IMR-90 (cell line): ENCODE measurements at regions not wholly inside any gene's neighbourhood (a gene's known extent, or its start where the extent isn't known, plus 50 kb on each side); places are given as distances from the start of the nearest gene placed in this dataset.

Source experiments
- BHLHE40 ChIP-seq: fragments of 150-350 bp; IDR thresholded peaks from 2 replicates; pipeline ENCODE4 v1.6.1; 2016; ENCODE audit warnings: mild to moderate bottlenecking, low read depth, low read length
- CEBPB ChIP-seq: IDR thresholded peaks from 2 replicates; pipeline ENCODE4 v1.6.1; 2012; ENCODE audit warnings: low read depth, low read length, improper control_type of control experiment
- CHD1 ChIP-seq: IDR thresholded peaks from 2 replicates; pipeline ENCODE4 v1.6.1; 2012; ENCODE audit warnings: low read depth, low read length, improper control_type of control experiment
- MAFK ChIP-seq: IDR thresholded peaks from 2 replicates; pipeline ENCODE4 v1.6.1; 2012; ENCODE audit warnings: low read depth, low read length, improper control_type of control experiment
- MAZ ChIP-seq: IDR thresholded peaks from 2 replicates; pipeline ENCODE4 v1.6.1; 2012; ENCODE audit warnings: low read depth, mild to moderate bottlenecking, low read length, improper control_type of control experiment, moderate library complexity, borderline replicate concordance
- MXI1 ChIP-seq: IDR thresholded peaks from 2 replicates; pipeline ENCODE4 v1.6.1; 2012; ENCODE audit warnings: low read depth, mild to moderate bottlenecking, low read length, moderate library complexity, borderline replicate concordance
- POLR2A ChIP-seq: IDR thresholded peaks from 2 replicates; pipeline ENCODE4 v1.6.1; 2012; ENCODE audit warnings: mild to moderate bottlenecking, low read depth, low read length
- RAD21 ChIP-seq: IDR thresholded peaks from 2 replicates; pipeline ENCODE4 v1.6.1; 2012; ENCODE audit warnings: low read length, improper control_type of control experiment
- RCOR1 ChIP-seq: IDR thresholded peaks from 2 replicates; pipeline ENCODE4 v1.6.1; 2012; ENCODE audit warnings: mild to moderate bottlenecking, low read length, improper control_type of control experiment; ENCODE audit not compliant: insufficient replicate concordance
- SMC3 ChIP-seq: fragments of 150-350 bp; IDR thresholded peaks from 2 replicates; pipeline ENCODE4 v1.6.1; 2016; ENCODE audit warnings: low read depth, mild to moderate bottlenecking, antibody characterized with exemption, low read length, moderate library complexity
- TF ChIP-seq, protein P1 (sequence below): conservative IDR thresholded peaks from 2 replicates; pipeline ENCODE4 v1.5.1; 2012; ENCODE audit warnings: mild to moderate bottlenecking, low read depth, low read length, improper control_type of control experiment
- TF ChIP-seq, protein P2 (sequence below): fragments of 150-350 bp; IDR thresholded peaks from 2 replicates; pipeline ENCODE4 v1.6.1; 2016; ENCODE audit warnings: low read depth, mild to moderate bottlenecking, low read length, moderate library complexity, borderline replicate concordance
- TF ChIP-seq, protein P3 (sequence below): fragments of 150-350 bp; IDR thresholded peaks from 2 replicates; pipeline ENCODE4 v1.6.1; 2017; ENCODE audit warnings: mild to moderate bottlenecking, antibody characterized with exemption, low read length, low read depth

DNA sequence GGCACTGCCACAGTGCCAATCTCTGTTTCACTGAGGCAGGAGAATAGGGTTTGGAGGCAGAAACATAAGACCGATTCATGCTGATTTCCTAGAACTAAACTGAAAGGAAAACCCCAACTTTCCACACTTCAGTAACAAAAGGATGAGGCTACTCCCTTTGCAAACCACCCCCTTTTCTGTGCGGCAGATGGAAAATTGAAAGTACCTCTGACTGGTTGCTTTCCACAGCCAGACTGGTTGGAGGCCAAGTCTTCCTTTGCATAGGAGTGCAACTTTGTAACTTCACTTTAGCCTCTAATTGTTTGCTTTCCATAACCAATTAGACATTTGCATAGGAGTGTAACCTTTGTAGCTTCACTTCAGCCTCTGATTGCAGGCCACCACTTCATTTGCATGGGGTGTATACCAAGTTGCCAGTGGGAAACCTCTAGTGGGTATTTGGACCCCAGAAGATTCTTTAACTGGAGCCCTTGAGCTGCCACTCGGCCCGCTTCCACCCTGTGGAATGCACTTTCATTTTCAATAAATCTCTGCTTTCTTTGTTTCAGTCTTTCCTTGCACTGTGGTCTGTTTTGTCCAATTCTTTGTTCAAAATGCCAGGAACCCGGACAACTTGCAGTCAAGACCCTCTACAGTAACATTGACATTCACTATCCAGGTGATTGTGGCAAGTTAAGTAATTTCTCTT, 252.0 kb downstream of the UTP18 start:
- TF ChIP-seq, protein P1, sequence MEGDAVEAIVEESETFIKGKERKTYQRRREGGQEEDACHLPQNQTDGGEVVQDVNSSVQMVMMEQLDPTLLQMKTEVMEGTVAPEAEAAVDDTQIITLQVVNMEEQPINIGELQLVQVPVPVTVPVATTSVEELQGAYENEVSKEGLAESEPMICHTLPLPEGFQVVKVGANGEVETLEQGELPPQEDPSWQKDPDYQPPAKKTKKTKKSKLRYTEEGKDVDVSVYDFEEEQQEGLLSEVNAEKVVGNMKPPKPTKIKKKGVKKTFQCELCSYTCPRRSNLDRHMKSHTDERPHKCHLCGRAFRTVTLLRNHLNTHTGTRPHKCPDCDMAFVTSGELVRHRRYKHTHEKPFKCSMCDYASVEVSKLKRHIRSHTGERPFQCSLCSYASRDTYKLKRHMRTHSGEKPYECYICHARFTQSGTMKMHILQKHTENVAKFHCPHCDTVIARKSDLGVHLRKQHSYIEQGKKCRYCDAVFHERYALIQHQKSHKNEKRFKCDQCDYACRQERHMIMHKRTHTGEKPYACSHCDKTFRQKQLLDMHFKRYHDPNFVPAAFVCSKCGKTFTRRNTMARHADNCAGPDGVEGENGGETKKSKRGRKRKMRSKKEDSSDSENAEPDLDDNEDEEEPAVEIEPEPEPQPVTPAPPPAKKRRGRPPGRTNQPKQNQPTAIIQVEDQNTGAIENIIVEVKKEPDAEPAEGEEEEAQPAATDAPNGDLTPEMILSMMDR = no peak
- TF ChIP-seq POLR2A = no peak
- no peak for TF ChIP-seq RAD21
- TF ChIP-seq, protein P2, sequence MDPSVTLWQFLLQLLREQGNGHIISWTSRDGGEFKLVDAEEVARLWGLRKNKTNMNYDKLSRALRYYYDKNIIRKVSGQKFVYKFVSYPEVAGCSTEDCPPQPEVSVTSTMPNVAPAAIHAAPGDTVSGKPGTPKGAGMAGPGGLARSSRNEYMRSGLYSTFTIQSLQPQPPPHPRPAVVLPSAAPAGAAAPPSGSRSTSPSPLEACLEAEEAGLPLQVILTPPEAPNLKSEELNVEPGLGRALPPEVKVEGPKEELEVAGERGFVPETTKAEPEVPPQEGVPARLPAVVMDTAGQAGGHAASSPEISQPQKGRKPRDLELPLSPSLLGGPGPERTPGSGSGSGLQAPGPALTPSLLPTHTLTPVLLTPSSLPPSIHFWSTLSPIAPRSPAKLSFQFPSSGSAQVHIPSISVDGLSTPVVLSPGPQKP = no peak
- TF ChIP-seq MAFK = no peak
- no peak for TF ChIP-seq RCOR1
- TF ChIP-seq MXI1 = no peak
- TF ChIP-seq MAZ = no peak
- TF ChIP-seq, protein P3, sequence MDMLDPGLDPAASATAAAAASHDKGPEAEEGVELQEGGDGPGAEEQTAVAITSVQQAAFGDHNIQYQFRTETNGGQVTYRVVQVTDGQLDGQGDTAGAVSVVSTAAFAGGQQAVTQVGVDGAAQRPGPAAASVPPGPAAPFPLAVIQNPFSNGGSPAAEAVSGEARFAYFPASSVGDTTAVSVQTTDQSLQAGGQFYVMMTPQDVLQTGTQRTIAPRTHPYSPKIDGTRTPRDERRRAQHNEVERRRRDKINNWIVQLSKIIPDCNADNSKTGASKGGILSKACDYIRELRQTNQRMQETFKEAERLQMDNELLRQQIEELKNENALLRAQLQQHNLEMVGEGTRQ = no peak
- TF ChIP-seq SMC3 = no peak
- TF ChIP-seq CHD1 = no peak
- no peak for TF ChIP-seq BHLHE40
- no peak for TF ChIP-seq CEBPB
